Mammary epithelial cell (primary cell): ENCODE measurements at regions not wholly inside any gene's neighbourhood (a gene's known extent, or its start where the extent isn't known, plus 50 kb on each side); places are given as distances from the start of the nearest gene placed in this dataset.

Experiments
- CTCF ChIP-seq, 2 donors: IDR thresholded peaks in 1 of 2; conservative IDR thresholded peaks in 1 of 2; 2 replicates each; pipeline ENCODE4 v1.5.1; 2011 to 2012; ENCODE audit warnings: inconsistent platforms in 2 of 2, low read length in 2 of 2, mild to moderate bottlenecking in 2 of 2, control low read depth in 1 of 2, low read depth in 1 of 2; ENCODE audit not compliant: insufficient read depth in 1 of 2; ENCODE audit errors: extremely low read depth in 1 of 2
- EZH2 ChIP-seq: IDR thresholded peaks from 2 replicates; pipeline ENCODE4 v1.6.1; 2012; ENCODE audit warnings: low read length, inconsistent platforms, borderline replicate concordance

GRCh38 chr4:4733663-4734062 lies 125.8 kb upstream of the MSX1 start:
- TF ChIP-seq EZH2 (no peak), CTCF (conservative IDR thresholded peaks at IDR 0.05 in 1 of 2, IDR thresholded peaks at IDR 0.05 in 1 of 2; ENCODE audit: extremely low read depth in 1 of 2, insufficient read depth in 1 of 2, low read depth in 1 of 2, low read length in 2 of 2) (no peak)
